ENCODE measurements at regions not wholly inside any gene's neighbourhood (a gene's known extent, or its start where the extent isn't known, plus 50 kb on each side); places are given as distances from the start of the nearest gene placed in this dataset.
"Not testable (repeated sequence)": the region's sequence is repeated elsewhere in the genome, so short reads cannot be mapped to it uniquely, and the experiment has no call there.

- DNase-seq (ENCODE audit: low read depth in 2 of 2): no peak
These were observed 144.1 kb upstream of the SETBP1 start for GRCh38 chr18:44536619-44537018.

DNA sequence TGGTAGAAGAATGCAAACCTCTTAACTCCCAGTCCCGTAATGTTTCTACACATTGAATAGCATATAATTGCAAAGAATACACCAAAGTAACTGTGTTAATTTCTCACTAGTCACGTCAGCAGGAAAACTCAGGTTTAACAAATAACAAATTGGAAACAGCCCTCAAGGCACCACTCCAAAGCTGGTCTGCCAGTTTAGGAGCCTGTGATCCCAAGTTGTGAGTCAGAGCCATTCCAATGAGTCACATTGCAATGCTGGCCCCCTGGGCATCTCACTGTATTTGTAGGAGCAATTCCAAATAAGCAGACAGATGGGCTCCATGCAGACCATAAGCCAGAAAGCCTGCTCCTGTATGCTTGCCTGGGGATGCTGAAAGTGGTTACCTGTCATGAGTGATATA lies 143.2 kb upstream of the SETBP1 start:
- DNase-seq (ENCODE audit: low read depth in 2 of 2): no peak

DNA sequence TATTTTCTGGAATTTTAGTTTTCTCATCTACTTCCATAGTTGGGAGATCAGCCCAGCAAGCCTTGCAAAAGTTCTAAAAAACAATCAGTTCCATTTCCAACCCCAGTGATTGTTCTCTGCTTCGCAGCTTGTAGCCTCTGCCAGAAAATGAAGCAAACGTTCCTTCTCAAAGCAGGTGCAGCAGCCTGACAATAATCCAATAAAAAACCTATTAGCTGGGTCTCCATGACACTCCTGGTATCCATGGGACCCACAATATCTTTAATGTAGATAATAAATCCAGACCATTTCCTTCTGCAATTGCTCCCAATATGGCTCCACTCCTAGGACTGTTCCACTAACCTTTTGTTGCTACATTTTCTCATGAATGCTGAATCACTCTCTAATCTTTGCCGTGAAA lies 140.8 kb upstream of the SETBP1 start:
- no peak for DNase-seq (ENCODE audit: low read depth in 2 of 2)

DNA sequence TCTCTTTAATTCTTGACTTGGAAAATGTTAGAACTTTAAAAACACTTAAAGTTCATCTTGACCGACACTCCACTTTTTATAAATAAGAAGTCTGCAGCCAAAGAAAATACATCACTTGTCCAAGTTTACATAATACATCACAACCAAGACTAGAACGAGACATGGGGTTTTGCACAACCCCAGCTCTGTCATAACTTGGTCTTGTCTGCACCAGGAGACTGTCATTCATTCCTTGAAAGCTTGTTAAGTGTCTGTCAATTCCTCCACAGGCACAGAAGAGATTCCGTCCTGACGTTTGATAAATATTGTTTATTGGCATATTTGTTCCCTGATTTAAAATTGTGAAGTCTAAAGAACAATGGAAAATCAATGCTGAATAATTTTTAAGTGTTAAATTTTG lies 139.5 kb upstream of the SETBP1 start:
- DNase-seq (ENCODE audit: low read depth in 2 of 2): no peak

DNA sequence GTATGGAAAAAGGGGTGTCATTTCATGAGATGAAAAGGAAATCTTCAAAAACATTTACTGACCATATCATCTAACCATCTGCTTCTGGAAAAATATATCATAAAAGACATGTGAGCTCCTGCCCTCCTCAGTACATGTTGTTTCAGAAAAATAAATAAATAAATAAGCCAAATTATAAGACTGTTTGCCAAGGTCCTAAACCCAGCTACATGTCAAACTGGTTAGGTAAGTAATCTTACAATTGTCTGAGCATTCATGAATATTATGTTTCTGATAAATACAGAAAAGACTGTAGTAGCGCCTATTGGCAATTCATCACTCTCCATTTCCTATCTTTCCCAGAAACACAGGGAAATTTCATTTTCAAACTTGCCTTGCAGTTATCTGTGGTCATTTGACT lies 138.9 kb upstream of the SETBP1 start:
- DNase-seq (ENCODE audit: low read depth in 2 of 2): no peak

- DNase-seq (ENCODE audit: low read depth in 2 of 2): no peak
These were observed 137.3 kb upstream of the SETBP1 start for GRCh38 chr18:44543387-44543786.

DNA sequence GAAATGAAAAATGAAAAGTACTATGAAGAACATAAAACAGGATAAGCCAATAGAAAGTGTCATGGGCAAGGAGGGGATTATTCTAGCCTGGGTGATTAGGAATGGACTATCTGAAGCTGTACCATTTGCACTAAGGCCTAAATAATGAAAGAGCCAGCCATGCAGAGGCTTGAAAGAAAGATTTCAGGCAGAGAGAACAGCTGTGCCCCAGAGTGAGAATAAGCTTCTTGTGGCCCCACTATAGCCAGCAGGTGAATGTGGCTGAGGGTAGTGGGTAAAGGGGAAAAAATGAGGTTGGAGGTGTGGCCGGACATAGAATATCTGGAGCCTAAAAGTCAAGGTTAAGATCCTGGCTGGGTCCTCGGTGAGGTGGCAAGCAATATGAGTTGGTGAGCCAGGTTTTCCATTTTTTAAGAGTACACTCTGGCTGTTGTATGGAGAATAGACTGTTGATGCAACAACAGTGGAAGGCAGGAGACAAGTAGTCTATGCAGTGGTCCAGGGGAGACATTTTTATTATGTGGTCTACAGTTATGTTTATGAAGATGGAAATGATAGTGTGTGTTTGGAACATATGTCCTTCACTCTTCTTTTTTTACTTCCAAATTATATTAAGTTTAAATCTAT lies 135.2 kb upstream of the SETBP1 start:
- DNase-seq (ENCODE audit: low read depth in 2 of 2): no peak

- no peak for DNase-seq (ENCODE audit: low read depth in 2 of 2)
These were observed 133.7 kb upstream of the SETBP1 start for GRCh38 chr18:44546954-44547353.

GRCh38 chr18:44548291-44549221 lies 132.1 kb upstream of the SETBP1 start:
- DNase-seq (ENCODE audit: low read depth in 2 of 2): no peak

DNA sequence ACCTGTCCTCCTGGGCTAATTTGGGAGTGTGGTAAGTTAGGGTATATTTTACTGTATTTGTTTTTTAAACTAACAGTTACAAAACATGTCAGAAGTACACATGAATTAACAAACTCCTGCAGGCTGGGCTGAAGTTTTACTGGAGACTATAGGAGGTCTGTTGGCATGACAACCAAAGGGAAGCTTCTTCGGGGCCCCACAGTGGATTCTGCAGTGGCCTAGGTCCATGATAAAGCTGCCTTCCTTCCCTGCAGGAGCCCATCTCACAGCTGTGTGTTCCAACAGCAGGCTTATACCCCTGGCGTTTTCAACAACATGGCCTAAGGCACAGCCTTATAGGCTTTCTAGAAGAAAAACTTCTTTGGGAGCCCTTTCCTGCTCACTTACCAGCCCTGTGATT lies 128.0 kb upstream of the SETBP1 start:
- no peak for DNase-seq (ENCODE audit: low read depth in 2 of 2)

GRCh38 chr18:44556296-44556695 lies 124.4 kb upstream of the SETBP1 start:
- no peak for DNase-seq (ENCODE audit: low read depth in 2 of 2)

DNA sequence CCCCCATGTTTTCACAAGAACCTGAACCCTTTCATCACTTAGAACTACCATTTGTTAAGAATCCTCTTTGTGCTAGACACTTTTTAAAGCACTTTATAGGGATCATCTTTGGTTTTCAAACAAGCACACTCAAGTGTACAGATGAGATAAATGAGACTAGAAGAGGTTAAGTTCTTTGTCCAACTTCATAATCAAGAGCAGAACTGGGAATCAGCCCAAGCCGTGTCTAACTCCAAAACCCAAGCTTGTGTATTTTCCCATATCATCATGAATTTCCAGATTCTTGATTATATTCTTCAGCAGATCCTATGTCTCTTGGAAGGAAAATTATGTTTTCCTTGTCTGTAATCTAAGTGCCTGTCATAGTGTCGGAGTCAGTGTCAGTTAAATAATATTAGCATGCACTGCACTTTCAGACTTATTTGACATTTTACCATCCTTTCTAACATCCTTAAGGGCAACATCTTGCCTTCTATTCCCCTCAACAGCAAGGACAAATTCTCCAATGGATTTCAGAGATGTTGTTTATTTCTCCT lies 123.0 kb upstream of the SETBP1 start:
- DNase-seq (ENCODE audit: low read depth in 2 of 2): no peak

DNA sequence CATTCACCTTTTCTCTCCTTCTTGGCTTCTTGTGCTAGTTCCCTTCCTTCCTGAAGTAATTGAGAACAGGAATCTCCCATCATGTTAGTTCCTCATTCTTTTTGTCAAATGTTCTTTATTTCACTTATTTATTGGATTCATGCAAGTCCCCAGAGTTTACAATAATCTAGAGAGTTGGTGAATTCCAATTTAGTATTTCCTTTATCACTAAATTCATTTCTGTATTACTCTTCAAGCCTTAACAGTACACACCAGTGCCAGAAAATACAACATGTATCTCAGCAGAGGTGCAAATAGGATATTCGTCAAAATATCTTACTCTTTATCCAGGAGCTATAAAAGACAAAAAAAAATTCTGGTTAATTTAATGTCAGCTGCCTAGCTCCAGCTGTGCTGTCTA lies 121.9 kb upstream of the SETBP1 start:
- DNase-seq (ENCODE audit: low read depth in 2 of 2): no peak

DNA sequence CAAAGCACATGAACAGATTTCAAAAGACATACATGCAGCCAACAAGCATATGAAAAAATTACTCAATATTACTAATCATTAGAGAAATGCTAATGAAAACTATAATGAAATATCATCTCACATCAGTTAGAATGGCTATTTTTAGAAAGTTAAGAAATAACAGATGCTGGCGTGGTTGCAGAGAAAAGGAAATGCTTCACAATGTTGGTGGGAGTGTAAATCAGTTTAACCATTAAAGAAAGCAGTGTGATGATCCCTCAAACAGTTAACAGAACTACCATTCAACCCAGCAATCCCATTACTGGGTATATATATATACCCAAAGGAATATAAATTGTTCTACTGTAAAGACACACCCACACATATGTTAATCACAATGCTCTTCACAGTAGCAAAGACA lies 117.7 kb upstream of the SETBP1 start:
- DNase-seq (ENCODE audit: low read depth in 2 of 2): no peak

DNA sequence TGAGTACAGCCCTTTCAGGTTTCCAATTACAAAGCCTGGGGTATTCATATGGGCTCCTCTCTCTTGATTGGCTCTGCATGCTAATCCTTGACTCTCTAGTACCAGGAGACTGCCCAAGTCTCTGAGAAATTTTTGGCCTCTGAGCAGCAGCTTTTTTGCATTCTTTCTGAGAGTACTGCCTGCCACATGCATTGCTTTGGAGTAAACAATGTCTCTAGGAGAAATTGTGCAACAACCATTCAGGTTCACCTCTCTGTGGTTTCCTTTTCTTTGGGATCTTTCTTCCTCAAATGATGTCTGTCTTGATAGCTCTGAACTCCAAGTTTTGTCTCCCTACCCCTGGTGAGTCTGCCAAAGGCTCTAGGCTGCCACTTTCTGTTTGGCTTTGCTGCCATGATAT lies 115.8 kb upstream of the SETBP1 start:
- DNase-seq (ENCODE audit: low read depth in 2 of 2): no peak

DNA sequence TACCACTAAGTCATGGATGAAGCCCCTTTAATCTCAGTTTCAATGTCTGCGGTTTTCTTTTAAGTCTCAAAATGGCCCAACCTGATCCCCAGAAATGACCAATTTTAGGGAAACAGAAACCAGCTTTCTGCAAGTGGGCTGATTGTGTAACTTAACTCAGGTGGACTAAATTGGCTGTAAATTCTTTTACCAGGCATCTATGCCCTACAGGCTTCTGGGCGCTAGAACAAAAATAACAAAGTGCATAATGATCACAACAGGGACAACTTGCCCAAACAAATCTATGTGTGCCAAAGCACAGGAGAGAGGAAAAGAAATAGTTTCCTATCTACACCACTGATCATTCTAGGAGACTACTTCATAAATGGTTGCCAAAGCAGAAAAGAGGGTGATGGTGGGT lies 112.3 kb upstream of the SETBP1 start:
- DNase-seq (ENCODE audit: low read depth in 2 of 2): no peak

- DNase-seq (ENCODE audit: low read depth in 2 of 2): no peak
These were observed 111.7 kb upstream of the SETBP1 start for GRCh38 chr18:44568986-44569385.

- no peak for DNase-seq (ENCODE audit: low read depth in 2 of 2)
These were observed 111.2 kb upstream of the SETBP1 start for GRCh38 chr18:44569391-44570055.

DNA sequence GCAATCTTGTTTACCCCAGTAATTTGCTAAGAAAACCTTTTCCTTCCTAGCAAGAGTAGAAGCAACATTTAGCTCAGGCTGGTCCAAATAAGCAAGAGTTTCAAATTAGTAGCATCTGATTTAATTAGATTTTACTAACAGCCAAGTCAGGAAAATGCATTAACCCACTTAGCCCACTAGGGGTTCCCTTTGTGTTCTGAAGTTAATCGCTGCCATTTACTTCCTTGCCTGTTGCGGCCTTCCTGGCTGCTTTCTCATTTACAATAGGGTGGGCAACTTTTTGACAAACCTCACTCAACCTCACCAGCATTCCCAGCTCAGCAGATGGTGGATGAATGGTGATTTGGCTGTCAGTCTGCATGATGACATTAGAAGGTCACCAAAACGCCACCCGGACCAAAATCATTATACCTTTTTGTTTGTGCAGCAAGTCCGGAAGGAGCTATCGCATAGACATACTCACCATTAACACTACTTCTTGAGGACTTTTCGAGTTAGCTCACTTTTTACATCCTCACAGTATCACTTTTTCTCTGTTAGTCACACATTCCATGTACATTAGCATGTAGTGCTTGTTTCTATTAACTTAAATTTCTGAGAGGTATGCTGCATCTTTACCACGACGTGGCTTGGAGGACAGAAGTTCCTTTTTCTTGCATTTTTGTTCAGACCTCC lies 101.5 kb upstream of the SETBP1 start:
- DNase-seq (ENCODE audit: low read depth in 2 of 2): no peak

DNA sequence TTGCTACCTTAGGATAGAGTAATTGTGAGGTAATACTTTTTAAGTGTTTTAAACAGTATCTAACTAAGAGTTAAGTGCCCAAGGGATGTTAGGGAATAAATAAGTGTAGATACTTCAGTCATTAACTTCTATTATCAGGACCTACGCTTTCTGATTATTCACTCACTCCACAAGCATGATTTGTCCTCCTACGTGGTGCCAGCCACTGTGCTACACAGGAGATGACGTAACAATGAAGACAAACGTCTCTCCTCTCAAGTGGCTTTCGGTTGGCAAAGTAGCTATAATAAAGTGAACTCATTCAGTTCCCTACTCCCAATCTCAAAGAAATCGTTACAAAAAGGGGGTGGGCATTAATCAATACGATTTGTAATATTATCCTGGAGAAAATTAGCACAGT lies 100.9 kb upstream of the SETBP1 start:
- no peak for DNase-seq (ENCODE audit: low read depth in 2 of 2)

- DNase-seq (ENCODE audit: low read depth in 2 of 2): no peak
These were observed 100.5 kb upstream of the SETBP1 start for GRCh38 chr18:44580159-44580558.

DNA sequence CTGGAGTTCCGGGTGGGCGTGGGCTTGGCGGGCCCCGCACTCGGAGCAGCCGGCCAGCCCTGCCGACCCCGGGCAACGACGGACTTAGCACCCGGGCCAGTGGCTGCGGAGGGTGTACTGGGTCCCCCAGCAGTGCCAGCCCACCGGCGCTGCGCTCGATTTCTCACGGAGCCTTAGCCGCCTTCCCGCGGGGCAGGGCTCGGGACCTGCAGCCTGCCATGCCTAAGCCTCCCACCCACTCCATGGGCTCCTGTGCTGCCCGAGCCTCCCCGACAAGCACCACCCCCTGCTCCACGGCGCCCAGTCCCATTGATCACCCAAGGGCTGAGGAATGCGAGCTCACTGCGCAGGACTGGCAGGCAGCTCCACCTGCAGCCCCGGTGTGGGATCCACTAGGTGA lies 99.9 kb upstream of the SETBP1 start:
- DNase-seq (ENCODE audit: low read depth in 2 of 2): not testable (repeated sequence)
